SK-N-SH treated with all-trans-retinoic acid at 6 μM for 48 hours (cell line): ENCODE measurements at regions not wholly inside any gene's neighbourhood (a gene's known extent, or its start where the extent isn't known, plus 50 kb on each side); places are given as distances from the start of the nearest gene placed in this dataset.

Source experiments
- ARNTL ChIP-seq: fragments of 450-650 bp; formaldehyde crosslinking; IDR thresholded peaks from 2 replicates; pipeline ENCODE4 v1.5.0; 2020; ENCODE audit warnings: low read depth, mild to moderate bottlenecking, moderate library complexity, borderline replicate concordance
- BACH2 ChIP-seq: fragments of 250-450 bp; sonication (Bioruptor Pico); IDR thresholded peaks from 2 replicates; pipeline ENCODE4 v1.9.0; 2021; ENCODE audit warnings: mild to moderate bottlenecking, borderline replicate concordance
- OSR1 ChIP-seq: fragments of 250-450 bp; sonication (Bioruptor Pico); IDR thresholded peaks from 2 replicates; pipeline ENCODE4 v1.8.0; 2022; ENCODE audit warnings: moderate library complexity, mild to moderate bottlenecking, inconsistent platforms
- RARB ChIP-seq: fragments of 250-450 bp; sonication (Bioruptor Pico); IDR thresholded peaks from 2 replicates; pipeline ENCODE4 v1.8.0; 2021; ENCODE audit warnings: mild to moderate bottlenecking, moderate library complexity
- TCF4 ChIP-seq: fragments of 250-450 bp; sonication (Bioruptor Pico); IDR thresholded peaks from 2 replicates; pipeline ENCODE4 v1.8.0; 2021; ENCODE audit warnings: mild to moderate bottlenecking, moderate library complexity, borderline replicate concordance
- ZFP3 ChIP-seq: fragments of 250-450 bp; sonication (Bioruptor Pico); IDR thresholded peaks from 2 replicates; pipeline ENCODE4 v1.5.0; 2020; ENCODE audit warnings: mild to moderate bottlenecking, moderate library complexity
- ZFP30 ChIP-seq: fragments of 450-650 bp; formaldehyde crosslinking; IDR thresholded peaks from 2 replicates; pipeline ENCODE4 v1.5.0; 2022; ENCODE audit warnings: mild to moderate bottlenecking, moderate library complexity
- ZNF565 ChIP-seq: fragments of 450-650 bp; formaldehyde crosslinking; conservative IDR thresholded peaks from 2 replicates; pipeline ENCODE4 v1.5.0; 2020; ENCODE audit warnings: low read depth, mild to moderate bottlenecking, moderate library complexity
- ZNF70 ChIP-seq: fragments of 450-650 bp; formaldehyde crosslinking; IDR thresholded peaks from 2 replicates; pipeline ENCODE4 v1.5.0; 2020; ENCODE audit warnings: mild to moderate bottlenecking, moderate library complexity
- ZNF8 ChIP-seq: fragments of 450-650 bp; formaldehyde crosslinking; IDR thresholded peaks from 2 replicates; pipeline ENCODE4 v1.5.0; 2020; ENCODE audit warnings: mild to moderate bottlenecking, moderate library complexity
- TF ChIP-seq, protein P1 (sequence below): fragments of 250-450 bp; sonication (Bioruptor Pico); IDR thresholded peaks from 2 replicates; pipeline ENCODE4 v1.5.1; 2020; ENCODE audit warnings: low read depth, mild to moderate bottlenecking, moderate library complexity
- TF ChIP-seq, protein P2 (sequence below): fragments of 250-450 bp; sonication (Bioruptor Pico); IDR thresholded peaks from 2 replicates; pipeline ENCODE4 v1.8.0; 2020; ENCODE audit warnings: mild to moderate bottlenecking, moderate library complexity, borderline replicate concordance
- TF ChIP-seq, protein P3 (sequence below): fragments of 250-450 bp; sonication (Bioruptor Pico); IDR thresholded peaks from 2 replicates; pipeline ENCODE4 v1.8.0; 2021; ENCODE audit warnings: low read depth, mild to moderate bottlenecking, moderate library complexity, borderline replicate concordance

DNA sequence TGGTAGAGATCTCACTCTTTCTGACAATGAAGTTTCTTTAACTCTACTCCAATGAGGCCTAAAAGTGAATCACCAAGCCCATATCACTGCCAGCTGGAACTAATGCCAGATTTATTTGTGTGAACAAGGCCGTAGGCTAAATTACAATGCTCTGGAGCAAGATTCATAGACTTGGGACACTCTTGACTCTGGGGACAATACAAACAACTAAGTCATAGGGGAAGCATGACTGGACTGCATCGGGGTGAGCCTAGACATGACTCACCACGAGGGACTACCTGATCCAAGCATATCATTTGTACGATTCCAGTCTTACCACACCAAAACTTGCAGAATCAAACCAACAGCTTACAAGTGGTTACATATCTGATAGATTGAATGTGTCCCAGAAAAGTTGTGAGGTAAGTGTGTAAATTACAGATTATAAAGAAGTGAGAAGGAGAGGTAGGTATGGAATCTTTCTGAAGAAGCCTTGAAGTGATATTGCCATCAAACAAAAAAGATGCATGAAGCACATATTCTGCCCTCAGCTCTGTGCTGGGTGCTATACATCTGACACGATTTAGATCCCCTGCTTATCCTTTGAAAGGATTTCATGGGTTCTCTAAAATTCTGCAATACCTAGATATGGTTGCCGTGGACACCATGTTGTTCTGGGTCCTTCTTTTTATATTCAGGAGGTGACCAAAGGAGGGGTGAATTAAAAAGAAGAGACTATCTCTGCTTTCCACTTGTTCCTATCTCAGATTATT, 199.3 kb upstream of the PDE4D start:
- TF ChIP-seq, protein P1, sequence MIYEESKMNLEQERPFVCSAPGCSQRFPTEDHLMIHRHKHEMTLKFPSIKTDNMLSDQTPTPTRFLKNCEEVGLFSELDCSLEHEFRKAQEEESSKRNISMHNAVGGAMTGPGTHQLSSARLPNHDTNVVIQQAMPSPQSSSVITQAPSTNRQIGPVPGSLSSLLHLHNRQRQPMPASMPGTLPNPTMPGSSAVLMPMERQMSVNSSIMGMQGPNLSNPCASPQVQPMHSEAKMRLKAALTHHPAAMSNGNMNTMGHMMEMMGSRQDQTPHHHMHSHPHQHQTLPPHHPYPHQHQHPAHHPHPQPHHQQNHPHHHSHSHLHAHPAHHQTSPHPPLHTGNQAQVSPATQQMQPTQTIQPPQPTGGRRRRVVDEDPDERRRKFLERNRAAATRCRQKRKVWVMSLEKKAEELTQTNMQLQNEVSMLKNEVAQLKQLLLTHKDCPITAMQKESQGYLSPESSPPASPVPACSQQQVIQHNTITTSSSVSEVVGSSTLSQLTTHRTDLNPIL, result no peak
- TF ChIP-seq BACH2 (CRISPR knock-in tag) (no peak), TCF4 (CRISPR knock-in tag) (no peak), ZFP30 (no peak), ZNF565 (CRISPR knock-in tag) (no peak), ZNF8 (CRISPR knock-in tag) (no peak), ARNTL (CRISPR knock-in tag) (no peak), ZFP3 (CRISPR knock-in tag) (no peak), RARB (CRISPR knock-in tag) (no peak), ZNF70 (CRISPR knock-in tag) (no peak), OSR1 (no peak)
- TF ChIP-seq, protein P2, sequence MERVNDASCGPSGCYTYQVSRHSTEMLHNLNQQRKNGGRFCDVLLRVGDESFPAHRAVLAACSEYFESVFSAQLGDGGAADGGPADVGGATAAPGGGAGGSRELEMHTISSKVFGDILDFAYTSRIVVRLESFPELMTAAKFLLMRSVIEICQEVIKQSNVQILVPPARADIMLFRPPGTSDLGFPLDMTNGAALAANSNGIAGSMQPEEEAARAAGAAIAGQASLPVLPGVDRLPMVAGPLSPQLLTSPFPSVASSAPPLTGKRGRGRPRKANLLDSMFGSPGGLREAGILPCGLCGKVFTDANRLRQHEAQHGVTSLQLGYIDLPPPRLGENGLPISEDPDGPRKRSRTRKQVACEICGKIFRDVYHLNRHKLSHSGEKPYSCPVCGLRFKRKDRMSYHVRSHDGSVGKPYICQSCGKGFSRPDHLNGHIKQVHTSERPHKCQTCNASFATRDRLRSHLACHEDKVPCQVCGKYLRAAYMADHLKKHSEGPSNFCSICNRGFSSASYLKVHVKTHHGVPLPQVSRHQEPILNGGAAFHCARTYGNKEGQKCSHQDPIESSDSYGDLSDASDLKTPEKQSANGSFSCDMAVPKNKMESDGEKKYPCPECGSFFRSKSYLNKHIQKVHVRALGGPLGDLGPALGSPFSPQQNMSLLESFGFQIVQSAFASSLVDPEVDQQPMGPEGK (CRISPR knock-in tag), result no peak
- TF ChIP-seq, protein P3, sequence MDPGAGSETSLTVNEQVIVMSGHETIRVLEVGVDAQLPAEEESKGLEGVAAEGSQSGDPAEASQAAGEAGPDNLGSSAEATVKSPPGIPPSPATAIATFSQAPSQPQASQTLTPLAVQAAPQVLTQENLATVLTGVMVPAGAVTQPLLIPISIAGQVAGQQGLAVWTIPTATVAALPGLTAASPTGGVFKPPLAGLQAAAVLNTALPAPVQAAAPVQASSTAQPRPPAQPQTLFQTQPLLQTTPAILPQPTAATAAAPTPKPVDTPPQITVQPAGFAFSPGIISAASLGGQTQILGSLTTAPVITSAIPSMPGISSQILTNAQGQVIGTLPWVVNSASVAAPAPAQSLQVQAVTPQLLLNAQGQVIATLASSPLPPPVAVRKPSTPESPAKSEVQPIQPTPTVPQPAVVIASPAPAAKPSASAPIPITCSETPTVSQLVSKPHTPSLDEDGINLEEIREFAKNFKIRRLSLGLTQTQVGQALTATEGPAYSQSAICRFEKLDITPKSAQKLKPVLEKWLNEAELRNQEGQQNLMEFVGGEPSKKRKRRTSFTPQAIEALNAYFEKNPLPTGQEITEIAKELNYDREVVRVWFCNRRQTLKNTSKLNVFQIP (CRISPR knock-in tag), result no peak
